ENCODE measurements at regions not wholly inside any gene's neighbourhood (a gene's known extent, or its start where the extent isn't known, plus 50 kb on each side); places are given as distances from the start of the nearest gene placed in this dataset.

- no peak for DNase-seq (ENCODE audit: low read depth)
These were observed 162.6 kb downstream of the RHOU start for GRCh38 chr1:228897901-228898300.

- DNase-seq (ENCODE audit: low read depth), result no peak
These were observed 163.3 kb downstream of the RHOU start for GRCh38 chr1:228898582-228898992.

GRCh38 chr1:228899421-228899956 lies 164.2 kb downstream of the RHOU start:
- no peak for DNase-seq (ENCODE audit: low read depth)

- DNase-seq (ENCODE audit: low read depth), result no peak
These were observed 165.0 kb downstream of the RHOU start for GRCh38 chr1:228900099-228900885.

- no peak for DNase-seq (ENCODE audit: low read depth)
These were observed 165.7 kb downstream of the RHOU start for GRCh38 chr1:228900886-228901392.

GRCh38 chr1:228901936-228902681 lies 166.8 kb downstream of the RHOU start:
- DNase-seq (ENCODE audit: low read depth), result no peak

GRCh38 chr1:228902781-228903433 lies 167.6 kb downstream of the RHOU start:
- DNase-seq (ENCODE audit: low read depth), result no peak

GRCh38 chr1:228903434-228904071 lies 168.3 kb downstream of the RHOU start:
- no peak for DNase-seq (ENCODE audit: low read depth)

- no peak for DNase-seq (ENCODE audit: low read depth)
These were observed 168.9 kb downstream of the RHOU start for GRCh38 chr1:228904222-228904621.

- no peak for DNase-seq (ENCODE audit: low read depth)
These were observed 170.4 kb downstream of the RHOU start for GRCh38 chr1:228905701-228906101.

- DNase-seq (ENCODE audit: low read depth), result no peak
These were observed 171.1 kb downstream of the RHOU start for GRCh38 chr1:228906223-228906860.

- DNase-seq (ENCODE audit: low read depth), result no peak
These were observed 176.2 kb downstream of the RHOU start for GRCh38 chr1:228911225-228912210.

GRCh38 chr1:228913626-228914414 lies 178.5 kb downstream of the RHOU start:
- no peak for DNase-seq (ENCODE audit: low read depth)

GRCh38 chr1:228914700-228915099 lies 179.4 kb downstream of the RHOU start:
- DNase-seq (ENCODE audit: low read depth), result no peak

- DNase-seq (ENCODE audit: low read depth), result no peak
These were observed 182.1 kb downstream of the RHOU start for GRCh38 chr1:228917342-228917741.

GRCh38 chr1:228917755-228918154 lies 182.5 kb downstream of the RHOU start:
- no peak for DNase-seq (ENCODE audit: low read depth)

- DNase-seq (ENCODE audit: low read depth), result no peak
These were observed 183.1 kb downstream of the RHOU start for GRCh38 chr1:228918335-228918734.

- DNase-seq (ENCODE audit: low read depth), result no peak
These were observed 184.6 kb downstream of the RHOU start for GRCh38 chr1:228919914-228920313.

- no peak for DNase-seq (ENCODE audit: low read depth)
These were observed 185.6 kb downstream of the RHOU start for GRCh38 chr1:228920831-228921230.
